ENCODE measurements at regions not wholly inside any gene's neighbourhood (a gene's known extent, or its start where the extent isn't known, plus 50 kb on each side); places are given as distances from the start of the nearest gene placed in this dataset.
A peak's percentile ranks its signal among the peaks of the same experiment; 100 is the strongest.

GRCh38 chr4:189053621-189054020 lies 887.1 kb upstream of the FRG1 start:
- ChIA-PET CTCF (no interaction called here), POLR2A (no interaction called here)
- no peak overlapping the region for H3K4me3 ChIP-seq (ENCODE audit: low read depth, low read length)
- TF ChIP-seq, protein P1, sequence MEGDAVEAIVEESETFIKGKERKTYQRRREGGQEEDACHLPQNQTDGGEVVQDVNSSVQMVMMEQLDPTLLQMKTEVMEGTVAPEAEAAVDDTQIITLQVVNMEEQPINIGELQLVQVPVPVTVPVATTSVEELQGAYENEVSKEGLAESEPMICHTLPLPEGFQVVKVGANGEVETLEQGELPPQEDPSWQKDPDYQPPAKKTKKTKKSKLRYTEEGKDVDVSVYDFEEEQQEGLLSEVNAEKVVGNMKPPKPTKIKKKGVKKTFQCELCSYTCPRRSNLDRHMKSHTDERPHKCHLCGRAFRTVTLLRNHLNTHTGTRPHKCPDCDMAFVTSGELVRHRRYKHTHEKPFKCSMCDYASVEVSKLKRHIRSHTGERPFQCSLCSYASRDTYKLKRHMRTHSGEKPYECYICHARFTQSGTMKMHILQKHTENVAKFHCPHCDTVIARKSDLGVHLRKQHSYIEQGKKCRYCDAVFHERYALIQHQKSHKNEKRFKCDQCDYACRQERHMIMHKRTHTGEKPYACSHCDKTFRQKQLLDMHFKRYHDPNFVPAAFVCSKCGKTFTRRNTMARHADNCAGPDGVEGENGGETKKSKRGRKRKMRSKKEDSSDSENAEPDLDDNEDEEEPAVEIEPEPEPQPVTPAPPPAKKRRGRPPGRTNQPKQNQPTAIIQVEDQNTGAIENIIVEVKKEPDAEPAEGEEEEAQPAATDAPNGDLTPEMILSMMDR (IDR thresholded peaks at IDR 0.05; ENCODE audit: insufficient read depth, low read length, missing control alignments): no peak
- no peak for DNase-seq (ENCODE audit: low read depth, low spot score)

- ChIA-PET POLR2A (no interaction called here), CTCF (interaction anchor here (1.9 kb wide), 1 partner anchor 11 kb away, joined by 7 read pairs; no protein-coding TSS in a partner anchor)
- no peak overlapping the region for H3K4me3 ChIP-seq (ENCODE audit: low read depth, low read length)
- peak; percentile 10 for DNase-seq (ENCODE audit: low read depth, low spot score)
- TF ChIP-seq, protein P1 (IDR thresholded peaks at IDR 0.05; ENCODE audit: insufficient read depth, low read length, missing control alignments): no peak
Measured at GRCh38 chr4:189060104-189060503, 880.6 kb upstream of the FRG1 start.

- TF ChIP-seq, protein P1 (IDR thresholded peaks at IDR 0.05; ENCODE audit: insufficient read depth, low read length, missing control alignments): no peak
- ChIA-PET POLR2A (no interaction called here), CTCF (interaction anchor here (1.9 kb wide), 1 partner anchor 9 kb away, joined by 7 read pairs; no protein-coding TSS in a partner anchor)
- no peak for DNase-seq (ENCODE audit: low read depth, low spot score)
- no peak overlapping the region for H3K4me3 ChIP-seq (ENCODE audit: low read depth, low read length)
Measured at GRCh38 chr4:189062047-189062820, 878.4 kb upstream of the FRG1 start.

GRCh38 chr4:189069772-189070171 lies 870.9 kb upstream of the FRG1 start:
- no peak overlapping the region for H3K4me3 ChIP-seq (ENCODE audit: low read depth, low read length)
- POLR2A ChIA-PET: no interaction called here
- TF ChIP-seq, protein P1 (IDR thresholded peaks at IDR 0.05; ENCODE audit: insufficient read depth, low read length, missing control alignments): no peak
- CTCF ChIA-PET: interaction anchor here (1.2 kb wide), 1 partner anchor 21 kb away, joined by 3 read pairs; no protein-coding TSS in a partner anchor
- no peak for DNase-seq (ENCODE audit: low read depth, low spot score)

- POLR2A ChIA-PET: no interaction called here
- TF ChIP-seq, protein P1 (IDR thresholded peaks at IDR 0.05; ENCODE audit: insufficient read depth, low read length, missing control alignments): no peak
- CTCF ChIA-PET: interaction anchor here (1.7 to 2.1 kb wide), 2 partner anchors 10 to 19 kb away, joined by 5 to 7 read pairs; no protein-coding TSS in a partner anchor
- no peak for DNase-seq (ENCODE audit: low read depth, low spot score)
- no peak overlapping the region for H3K4me3 ChIP-seq (ENCODE audit: low read depth, low read length)
Measured at GRCh38 chr4:189071241-189071640, 869.4 kb upstream of the FRG1 start.

GRCh38 chr4:189073739-189074138 lies 866.9 kb upstream of the FRG1 start:
- no peak overlapping the region for H3K4me3 ChIP-seq (ENCODE audit: low read depth, low read length)
- CTCF ChIA-PET: no interaction called here
- TF ChIP-seq, protein P1 (IDR thresholded peaks at IDR 0.05; ENCODE audit: insufficient read depth, low read length, missing control alignments): no peak
- POLR2A ChIA-PET: interaction anchor here (0.6 kb wide), 1 partner anchor 17 kb away, joined by 3 read pairs; no protein-coding TSS in a partner anchor
- DNase-seq (ENCODE audit: low read depth, low spot score): no peak
